Bronchial epithelial cell (primary cell): ENCODE measurements at regions not wholly inside any gene's neighbourhood (a gene's known extent, or its start where the extent isn't known, plus 50 kb on each side); places are given as distances from the start of the nearest gene placed in this dataset.
A peak's percentile ranks its signal among the peaks of the same experiment; 100 is the strongest.

Experiments used
- DNase-seq: peaks from one replicate; pipeline ENCODE4 v3.0.0-alpha.2; 2010; ENCODE audit warnings: low read depth
- FAIRE-seq: peaks from 2 replicates; lab custom pipeline; 2011; peaks lifted over from hg19 to GRCh38; lab: Jason Lieb, UNC
- H3K27me3 ChIP-seq: 2 replicates; pipeline ENCODE4 v1.5.1; 2011; ENCODE audit warnings: low read length; ENCODE audit not compliant: control insufficient read depth, insufficient read depth
- H3K36me3 ChIP-seq: 2 replicates; pipeline ENCODE4 v1.5.1; 2011; ENCODE audit warnings: low read length; ENCODE audit not compliant: control insufficient read depth, insufficient read depth
- H3K4me3 ChIP-seq: 2 replicates; pipeline ENCODE4 v1.5.1; 2011; ENCODE audit warnings: mild to moderate bottlenecking, low read depth, low read length, control low read depth
- TF ChIP-seq, protein P1 (sequence below): IDR thresholded peaks from 2 replicates; pipeline ENCODE4 v1.5.1; 2011; ENCODE audit warnings: mild to moderate bottlenecking, moderate library complexity, low read length, control low read depth, inconsistent platforms; ENCODE audit not compliant: insufficient read depth, severe bottlenecking

GRCh38 chr7:33742999-33743587 lies 162.2 kb upstream of the BMPER start:
- Histone ChIP-seq H3K27me3 (no peaks in the 10 kb centered on the region), H3K36me3 (no peaks in the 10 kb centered on the region), H3K4me3 (no peak overlapping the region)
- FAIRE-seq (no peak), DNase-seq (peak; percentile 83)
- TF ChIP-seq, protein P1, sequence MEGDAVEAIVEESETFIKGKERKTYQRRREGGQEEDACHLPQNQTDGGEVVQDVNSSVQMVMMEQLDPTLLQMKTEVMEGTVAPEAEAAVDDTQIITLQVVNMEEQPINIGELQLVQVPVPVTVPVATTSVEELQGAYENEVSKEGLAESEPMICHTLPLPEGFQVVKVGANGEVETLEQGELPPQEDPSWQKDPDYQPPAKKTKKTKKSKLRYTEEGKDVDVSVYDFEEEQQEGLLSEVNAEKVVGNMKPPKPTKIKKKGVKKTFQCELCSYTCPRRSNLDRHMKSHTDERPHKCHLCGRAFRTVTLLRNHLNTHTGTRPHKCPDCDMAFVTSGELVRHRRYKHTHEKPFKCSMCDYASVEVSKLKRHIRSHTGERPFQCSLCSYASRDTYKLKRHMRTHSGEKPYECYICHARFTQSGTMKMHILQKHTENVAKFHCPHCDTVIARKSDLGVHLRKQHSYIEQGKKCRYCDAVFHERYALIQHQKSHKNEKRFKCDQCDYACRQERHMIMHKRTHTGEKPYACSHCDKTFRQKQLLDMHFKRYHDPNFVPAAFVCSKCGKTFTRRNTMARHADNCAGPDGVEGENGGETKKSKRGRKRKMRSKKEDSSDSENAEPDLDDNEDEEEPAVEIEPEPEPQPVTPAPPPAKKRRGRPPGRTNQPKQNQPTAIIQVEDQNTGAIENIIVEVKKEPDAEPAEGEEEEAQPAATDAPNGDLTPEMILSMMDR: no peak

GRCh38 chr7:33743594-33743993 lies 161.7 kb upstream of the BMPER start:
- FAIRE-seq: peak; percentile 99
- no peak overlapping the region for H3K4me3 ChIP-seq
- TF ChIP-seq, protein P1: no peak
- no peaks in the 10 kb centered on the region for H3K36me3 ChIP-seq
- peak; percentile 100 for DNase-seq
- H3K27me3 ChIP-seq: no peaks in the 10 kb centered on the region

DNA sequence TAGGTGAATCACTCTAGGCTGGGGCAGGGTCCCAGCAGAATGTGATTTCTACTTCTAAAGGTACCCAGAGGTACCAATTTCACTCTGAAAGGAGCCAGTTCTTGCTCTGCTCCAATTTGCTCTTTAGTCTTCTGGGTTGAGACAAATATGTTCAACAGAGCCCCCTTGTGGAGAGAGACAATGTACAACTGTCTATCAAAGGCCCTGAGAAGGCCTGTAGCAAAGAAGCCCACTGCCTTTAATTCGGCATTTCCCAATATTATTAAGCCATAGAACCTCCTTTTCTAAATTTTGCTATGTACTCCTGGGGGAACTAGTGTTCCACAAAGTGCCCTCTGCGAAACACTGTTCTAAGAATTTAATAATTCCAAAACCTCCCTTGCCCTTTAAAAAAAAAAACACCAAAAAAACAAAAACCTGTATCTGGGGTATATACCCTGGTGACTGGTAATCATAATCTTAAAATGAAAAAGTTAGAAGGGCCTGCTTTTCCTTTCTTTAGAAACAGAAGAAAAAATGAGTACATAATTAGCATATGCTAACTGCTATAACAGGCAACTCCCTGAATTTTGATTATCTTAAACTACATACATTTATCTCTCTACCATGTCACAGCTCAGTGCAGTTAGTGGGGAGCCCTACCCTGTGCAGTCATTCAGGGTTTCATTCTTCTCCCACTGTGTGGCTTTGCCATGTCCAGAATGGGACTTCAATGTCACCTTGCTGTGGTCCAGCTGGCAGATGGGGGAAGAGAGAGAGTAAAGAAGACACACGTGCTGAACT lies 160.9 kb upstream of the BMPER start:
- TF ChIP-seq, protein P1: peak; percentile 52
- no peak overlapping the region for H3K4me3 ChIP-seq
- DNase-seq (peak; percentile 78), FAIRE-seq (no peak)
- no peaks in the 10 kb centered on the region for H3K27me3 ChIP-seq
- H3K36me3 ChIP-seq: no peaks in the 10 kb centered on the region

DNA sequence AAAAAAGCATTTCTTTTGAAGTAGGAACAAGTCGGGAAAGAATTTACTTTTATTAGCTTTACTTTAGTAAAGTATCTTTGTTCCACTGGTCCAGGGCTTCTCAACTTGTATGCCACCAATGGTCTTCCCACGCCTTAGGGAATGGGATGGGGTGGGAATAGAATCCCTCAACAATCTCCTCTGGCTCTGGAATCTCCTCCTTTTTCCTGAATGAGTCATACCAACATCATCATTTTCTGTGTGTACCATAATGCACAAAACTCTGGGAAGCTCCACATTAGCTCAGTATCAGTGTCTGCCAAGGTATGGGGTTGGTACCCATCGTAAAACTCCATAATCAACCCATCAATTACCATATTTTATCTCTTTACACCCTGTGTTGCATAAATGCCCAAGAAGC lies 159.4 kb upstream of the BMPER start:
- Histone ChIP-seq H3K36me3 (no peaks in the 10 kb centered on the region), H3K4me3 (no peak overlapping the region), H3K27me3 (no peaks in the 10 kb centered on the region)
- DNase-seq: peak; percentile 82
- TF ChIP-seq, protein P1: no peak
- no peak for FAIRE-seq

- FAIRE-seq: no peak
- TF ChIP-seq, protein P1: no peak
- no peak for DNase-seq
- Histone ChIP-seq H3K4me3 (no peak overlapping the region), H3K27me3 (no peaks in the 10 kb centered on the region), H3K36me3 (no peaks in the 10 kb centered on the region)
Measured at GRCh38 chr7:33748793-33749192, 156.5 kb upstream of the BMPER start.
